Adrenal gland (tissue), 9 donors: ENCODE measurements at regions not wholly inside any gene's neighbourhood (a gene's known extent, or its start where the extent isn't known, plus 50 kb on each side); places are given as distances from the start of the nearest gene placed in this dataset.
"Not testable (repeated sequence)": the region's sequence is repeated elsewhere in the genome, so short reads cannot be mapped to it uniquely, and the experiment has no call there.

Experiments
- DNase-seq, 7 donors: peaks; one replicate each; pipeline ENCODE4 v3.0.0-alpha.2; 2019 to 2020
- H3K27ac ChIP-seq, 5 donors: fragments of 200-600 bp; sonication (generic) in 4 of 5; 1 replicate in 3 of 5; 2 replicates in 2 of 5; pipeline versions ENCODE4 v1.5.1 to v1.8.0; 2016 to 2020; ENCODE audit warnings: mild to moderate bottlenecking in 1 of 5
- H3K27me3 ChIP-seq: fragments of 200-600 bp; 2 replicates; pipeline ENCODE4 v1.8.0; 2021
- H3K36me3 ChIP-seq, 2 donors: fragments of 200-600 bp; replicated peaks in 1 of 2; 1 replicate in 1 of 2; 2 replicates in 1 of 2; pipeline versions ENCODE4 v1.5.1 to v1.8.0; 2018 to 2022
- H3K4me1 ChIP-seq, 2 donors: fragments of 200-600 bp; replicated peaks in 1 of 2; 1 replicate in 1 of 2; 2 replicates in 1 of 2; pipeline versions ENCODE4 v1.5.1 to v1.8.0; 2018 to 2021
- H3K4me3 ChIP-seq, 4 donors: fragments of 200-600 bp; sonication (generic) in 3 of 4; one replicate each; pipeline ENCODE4 v1.5.1; 2016 to 2018
- H3K9me3 ChIP-seq, 3 donors: fragments of 200-600 bp; sonication (generic) in 1 of 3; replicated peaks in 1 of 3; 1 replicate in 2 of 3; 2 replicates in 1 of 3; pipeline versions ENCODE4 v1.5.1 to v1.8.0; 2016 to 2021
- CTCF ChIP-seq, 6 experiments: fragments of 450-650 bp in 4 of 6; fragments of 200-600 bp in 2 of 6; sonication (generic) in 1 of 6; IDR thresholded peaks; 1 replicate in 5 of 6; 2 replicates in 1 of 6; pipeline versions ENCODE4 v1.5.1 to v1.8.0; 2016 to 2021; ENCODE audit warnings: antibody characterized with exemption in 6 of 6, mild to moderate bottlenecking in 2 of 6, moderate library complexity in 1 of 6
- POLR2A ChIP-seq, 2 donors: fragments of 450-650 bp; IDR thresholded peaks; one replicate each; pipeline ENCODE4 v1.6.1; 2017; ENCODE audit warnings: antibody characterized with exemption in 2 of 2, mild to moderate bottlenecking in 2 of 2, moderate library complexity in 1 of 2
- WGBS, 4 donors: extraction: QIAGEN DNeasy Blood & Tissue Kit in 2 of 4; methylation state at CpG; one replicate each; pipeline versions ENCODE4 v1.1.5 to v1.1.7; 2013 to 2017; 5-methylcytosine and 5-hydroxymethylcytosine counted together
- intact Hi-C, 2 donors: fragments of 100-400 bp; cut with DNase I; formaldehyde crosslinking; loops; one replicate each; pipeline versions ENCODE4 v1.14.1 to v1.15.0; 2022 to 2023
- donor health status: healthy with polysubstance abuse.
- donor health status: Bipolar disorder and iron deficiency.
- donor health status: DM: yes; HTN: yes; CAD: no.
- donor health status: DM: no; HTN: no; CAD: no.
- donor health status: DM: no; HTN: no; CAD: no.

- intact Hi-C loops: no loop called here
- Histone ChIP-seq H3K4me3 (no peak overlapping the region), H3K27me3 (no peaks in the 10 kb centered on the region), H3K27ac (no peak overlapping the region), H3K36me3 (no peaks in the 10 kb centered on the region), H3K4me1 (no peaks in the 10 kb centered on the region), H3K9me3 (no peaks in the 10 kb centered on the region)
- 73 to 81% (median 76%) methylated on average over 6 of the region's 6 CpGs for WGBS, 4 donors
- TF ChIP-seq POLR2A (IDR thresholded peaks at IDR 0.05): no peak
- TF ChIP-seq CTCF (IDR thresholded peaks at IDR 0.05): no peak
- DNase-seq: no peak
Observed at GRCh38 chr16:75957870-75958269, 231.6 kb upstream of the CPHXL start.

DNA sequence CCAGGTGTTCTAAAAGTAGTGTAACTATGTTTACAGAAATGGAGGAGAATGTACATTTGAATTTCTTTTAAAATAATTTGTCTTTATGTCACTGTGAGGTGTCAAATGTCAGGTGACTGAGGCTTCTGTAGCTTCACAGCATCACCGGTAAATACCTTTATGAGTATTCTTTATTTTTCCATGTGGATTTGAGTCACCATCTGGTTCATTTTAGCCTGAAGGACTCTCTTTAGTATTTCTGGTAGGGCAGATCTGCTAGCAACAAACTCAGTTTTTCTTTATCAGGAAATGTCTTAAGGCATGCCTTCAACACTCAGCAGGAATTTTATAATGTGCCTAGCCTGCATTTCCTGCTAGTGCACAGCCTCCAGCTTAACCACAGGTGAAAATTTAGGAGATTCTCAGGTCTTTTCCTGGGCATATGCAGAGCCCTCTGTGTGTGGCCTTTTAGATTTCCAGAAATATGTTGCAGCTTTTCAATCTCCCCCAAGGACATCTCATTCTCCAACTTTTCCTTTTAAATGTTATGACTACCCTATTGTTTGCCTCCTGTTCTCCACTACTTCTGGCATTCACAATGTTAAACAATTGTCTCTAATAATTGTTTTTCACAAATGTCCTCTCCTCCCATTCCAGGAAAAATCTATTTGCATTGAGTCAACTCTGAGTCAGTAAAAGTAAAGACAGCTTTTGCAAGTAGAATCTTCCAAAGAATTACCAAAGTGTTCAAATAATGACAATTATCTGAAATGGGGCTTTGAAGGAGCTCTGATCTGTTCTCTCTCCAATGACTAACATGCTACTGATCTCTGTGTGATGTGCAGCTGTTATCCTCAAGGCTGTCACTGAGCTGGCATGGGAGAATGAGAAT, 239.4 kb upstream of the CPHXL start:
- Histone ChIP-seq H3K27ac (no peak overlapping the region), H3K27me3 (no peaks in the 10 kb centered on the region), H3K4me3 (no peak overlapping the region), H3K4me1 (no peaks in the 10 kb centered on the region), H3K36me3 (no peaks in the 10 kb centered on the region), H3K9me3 (no peaks in the 10 kb centered on the region)
- TF ChIP-seq POLR2A (IDR thresholded peaks at IDR 0.05): no peak
- no peak for TF ChIP-seq CTCF (IDR thresholded peaks at IDR 0.05)
- intact Hi-C loops: no loop called here
- no peak for DNase-seq
- 49 to 82% (median 58%) methylated on average over 1 of the region's 1 CpG for WGBS, 4 donors

DNA sequence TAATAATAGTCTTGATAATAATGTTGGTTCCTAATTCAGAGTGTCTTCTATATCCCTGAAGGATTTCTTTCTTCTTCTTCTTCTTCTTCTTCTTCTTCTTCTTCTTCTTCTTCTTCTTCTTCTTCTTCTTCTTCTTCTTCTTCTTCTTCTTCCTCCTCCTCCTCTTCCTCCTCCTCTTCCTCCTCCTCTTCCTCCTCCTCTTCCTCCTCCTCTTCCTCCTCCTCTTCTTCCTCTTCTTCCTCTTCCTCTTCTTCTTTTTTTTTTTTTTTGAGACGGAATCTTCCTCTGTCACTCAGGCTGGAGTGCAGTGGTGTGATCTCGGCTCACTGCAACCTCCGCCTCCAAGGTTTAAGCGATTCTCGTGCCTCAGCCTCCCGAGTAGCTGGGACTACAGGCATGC, 242.8 kb upstream of the CPHXL start:
- H3K9me3 ChIP-seq, H3K4me1 ChIP-seq, intact Hi-C loops, H3K27me3 ChIP-seq, H3K36me3 ChIP-seq, DNase-seq, H3K4me3 ChIP-seq, H3K27ac ChIP-seq: not testable (repeated sequence)
- WGBS, 4 donors: 88 to 95% (median 92%) methylated on average over 6 of the region's 6 CpGs

GRCh38 chr16:75971334-75971733, 245.0 kb upstream of the CPHXL start:
- Histone ChIP-seq H3K36me3 (no peaks in the 10 kb centered on the region), H3K27me3 (no peaks in the 10 kb centered on the region), H3K4me1 (no peaks in the 10 kb centered on the region), H3K9me3 (no peaks in the 10 kb centered on the region), H3K4me3 (no peak overlapping the region), H3K27ac (no peak overlapping the region)
- no peak for TF ChIP-seq CTCF (IDR thresholded peaks at IDR 0.05)
- TF ChIP-seq POLR2A (IDR thresholded peaks at IDR 0.05): no peak
- 57 to 64% (median 61%) methylated on average over 2 of the region's 2 CpGs for WGBS, 4 donors
- DNase-seq: no peak
- intact Hi-C loops: no loop called here

GRCh38 chr16:75983296-75983695, 257.0 kb upstream of the CPHXL start:
- TF ChIP-seq CTCF (IDR thresholded peaks at IDR 0.05) (no peak), POLR2A (IDR thresholded peaks at IDR 0.05) (no peak)
- no peaks in the 10 kb centered on the region for H3K4me1 ChIP-seq
- no peak overlapping the region for H3K27ac ChIP-seq
- no peaks in the 10 kb centered on the region for H3K9me3 ChIP-seq
- intact Hi-C loops: no loop called here
- no peak overlapping the region for H3K4me3 ChIP-seq
- no peak for DNase-seq
- no peaks in the 10 kb centered on the region for H3K36me3 ChIP-seq
- no peaks in the 10 kb centered on the region for H3K27me3 ChIP-seq
